ENCODE measurements at regions not wholly inside any gene's neighbourhood (a gene's known extent, or its start where the extent isn't known, plus 50 kb on each side); places are given as distances from the start of the nearest gene placed in this dataset.
"Not testable (repeated sequence)": the region's sequence is repeated elsewhere in the genome, so short reads cannot be mapped to it uniquely, and the experiment has no call there.

GRCh38 chr10:109595356-109595755, 328.0 kb downstream of the XPNPEP1 start:
- not testable (repeated sequence) for TF ChIP-seq CTCF (IDR thresholded peaks at IDR 0.05); POLR2A (IDR thresholded peaks at IDR 0.05; ENCODE audit: low read depth); POLR2AphosphoS5 (IDR thresholded peaks at IDR 0.05)
